OCI-LY3 (cell line): ENCODE measurements at regions not wholly inside any gene's neighbourhood (a gene's known extent, or its start where the extent isn't known, plus 50 kb on each side); places are given as distances from the start of the nearest gene placed in this dataset.

Experiments
- H2AFZ ChIP-seq: fragments of 200-600, 300-600 bp; shearing (Covaris generic); 2 replicates; pipeline ENCODE4 v1.6.0; 2014; ENCODE audit warnings: antibody characterized with exemption, low read depth, low read length
- H3K27ac ChIP-seq: fragments of 200-600, 300-600 bp; sonication (generic); 2 replicates; pipeline ENCODE4 v1.5.1; 2014; ENCODE audit warnings: mild to moderate bottlenecking, low read length, moderate library complexity, mixed read lengths
- H3K27me3 ChIP-seq: fragments of 200-600, 300-600 bp; sonication (generic); 2 replicates; pipeline ENCODE4 v1.6.1; 2014; ENCODE audit warnings: low read depth, low read length, mixed read lengths
- H3K36me3 ChIP-seq: fragments of 200-600, 300-600 bp; sonication (generic); replicated peaks from 2 replicates; pipeline ENCODE3; 2014; ENCODE audit warnings: low read depth, low read length, mixed read lengths
- H3K4me1 ChIP-seq: fragments of 300-600, 200-600 bp; sonication (generic); 2 replicates; pipeline ENCODE4 v1.6.1; 2014; ENCODE audit warnings: low read length, mixed read lengths
- H3K4me2 ChIP-seq: fragments of 200-600, 300-600 bp; sonication (generic); 2 replicates; pipeline ENCODE4 v1.6.1; 2014; ENCODE audit warnings: low read length, mixed read lengths
- H3K4me3 ChIP-seq: fragments of 300-600, 200-600 bp; sonication (generic); 2 replicates; pipeline ENCODE4 v1.5.1; 2014; ENCODE audit warnings: antibody characterized with exemption, mild to moderate bottlenecking, low read length, moderate library complexity
- H3K79me2 ChIP-seq: fragments of 300-600, 200-600 bp; shearing (Covaris generic); 2 replicates; pipeline ENCODE4 v1.6.1; 2014; ENCODE audit warnings: mild to moderate bottlenecking, low read length, mixed read lengths
- H3K9ac ChIP-seq: fragments of 300-600, 200-600 bp; shearing (Covaris generic); 2 replicates; pipeline ENCODE4 v1.6.0; 2014; ENCODE audit warnings: mild to moderate bottlenecking, low read length, moderate library complexity
- H3K9me3 ChIP-seq: fragments of 200-600, 300-600 bp; shearing (Covaris generic); 2 replicates; pipeline ENCODE4 v1.6.1; 2014; ENCODE audit warnings: low read length, mixed read lengths; ENCODE audit not compliant: insufficient read depth
- H4K20me1 ChIP-seq: fragments of 200-600, 300-600 bp; sonication (generic); 2 replicates; pipeline ENCODE4 v1.6.1; 2016; ENCODE audit warnings: low read length, mixed read lengths; ENCODE audit not compliant: insufficient read depth
- CTCF ChIP-seq: fragments of 200-600, 300-600 bp; sonication (generic); IDR thresholded peaks from 2 replicates; pipeline ENCODE4 v1.5.1; 2014; ENCODE audit warnings: antibody characterized with exemption, low read length, low read depth
- EZH2phosphoT487 ChIP-seq: fragments of 200-600 bp; shearing (Covaris generic); IDR thresholded peaks from 2 replicates; pipeline ENCODE4 v1.6.1; 2018; ENCODE audit warnings: antibody characterized with exemption, mixed run types, low read depth

DNA sequence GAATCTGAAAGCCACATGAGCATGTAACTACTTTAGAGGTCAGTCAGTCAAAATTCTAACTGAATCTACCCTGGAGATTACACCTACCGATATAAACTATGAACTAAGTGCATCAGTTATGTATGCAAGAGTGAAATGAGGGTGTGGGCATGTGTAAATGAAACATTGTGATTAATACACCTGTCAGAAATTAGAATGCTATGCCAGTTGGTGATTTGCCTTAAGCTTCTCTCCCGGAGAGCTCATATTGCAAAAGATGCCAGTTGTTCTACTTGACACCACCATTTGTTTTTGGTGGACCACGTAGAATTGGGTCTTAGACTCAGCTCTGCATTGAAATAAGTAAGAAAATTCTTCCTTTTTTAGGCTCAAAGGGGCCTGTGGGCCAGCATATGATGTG, 91.0 kb upstream of the KBTBD8 start:
- Histone ChIP-seq H3K27me3 (no peaks in the 10 kb centered on the region), H3K36me3 (peaks cover 14% of the 10 kb centered on the region), H3K4me3 (no peak overlapping the region), H3K4me2 (no peak overlapping the region), H3K27ac (no peak overlapping the region), H3K9me3 (peaks cover 16% of the 10 kb centered on the region; the same call in 1 of the 2 replicates), H3K79me2 (no peaks in the 10 kb centered on the region), H4K20me1 (no peaks in the 10 kb centered on the region), H3K4me1 (peaks cover 33% of the 10 kb centered on the region), H3K9ac (no peak overlapping the region), H2AFZ (no peak overlapping the region)
- TF ChIP-seq EZH2phosphoT487 (no peak), CTCF (no peak)

GRCh38 chr3:66910266-66911055, 87.6 kb upstream of the KBTBD8 start:
- H3K4me3 ChIP-seq: no peak overlapping the region
- no peak overlapping the region for H3K27ac ChIP-seq
- H4K20me1 ChIP-seq: no peaks in the 10 kb centered on the region
- H3K36me3 ChIP-seq: no peaks in the 10 kb centered on the region
- peaks cover 5% of the 10 kb centered on the region; the same call in 1 of the 2 replicates for H3K9me3 ChIP-seq
- H3K79me2 ChIP-seq: no peaks in the 10 kb centered on the region
- H3K4me2 ChIP-seq: no peak overlapping the region
- H2AFZ ChIP-seq: no peak overlapping the region
- no peak for TF ChIP-seq EZH2phosphoT487
- peaks cover 14% of the 10 kb centered on the region for H3K4me1 ChIP-seq
- no peak overlapping the region for H3K9ac ChIP-seq
- H3K27me3 ChIP-seq: no peaks in the 10 kb centered on the region

GRCh38 chr3:66912306-66912705, 85.8 kb upstream of the KBTBD8 start:
- H3K9me3 ChIP-seq: peaks cover 5% of the 10 kb centered on the region; the same call in 1 of the 2 replicates
- no peak overlapping the region for H3K9ac ChIP-seq
- no peak overlapping the region for H3K27ac ChIP-seq
- no peak overlapping the region for H3K4me3 ChIP-seq
- H3K4me2 ChIP-seq: no peak overlapping the region
- no peaks in the 10 kb centered on the region for H3K79me2 ChIP-seq
- no peak overlapping the region for H2AFZ ChIP-seq
- no peaks in the 10 kb centered on the region for H4K20me1 ChIP-seq
- H3K4me1 ChIP-seq: peaks cover 5% of the 10 kb centered on the region
- no peaks in the 10 kb centered on the region for H3K27me3 ChIP-seq
- H3K36me3 ChIP-seq: no peaks in the 10 kb centered on the region
- no peak for TF ChIP-seq CTCF
- TF ChIP-seq EZH2phosphoT487: no peak

- Histone ChIP-seq H3K4me2 (no peak overlapping the region), H3K9me3 (no peaks in the 10 kb centered on the region), H3K4me3 (no peak overlapping the region), H3K79me2 (no peaks in the 10 kb centered on the region), H4K20me1 (no peaks in the 10 kb centered on the region), H3K4me1 (peaks cover 2% of the 10 kb centered on the region; the same call in 1 of the 2 replicates), H3K9ac (no peak overlapping the region), H2AFZ (no peak overlapping the region), H3K27me3 (no peaks in the 10 kb centered on the region), H3K36me3 (no peaks in the 10 kb centered on the region), H3K27ac (no peak overlapping the region)
- TF ChIP-seq CTCF: no peak
- no peak for TF ChIP-seq EZH2phosphoT487
These were observed 76.0 kb upstream of the KBTBD8 start for GRCh38 chr3:66922058-66922457.
